ENCODE measurements at regions not wholly inside any gene's neighbourhood (a gene's known extent, or its start where the extent isn't known, plus 50 kb on each side); places are given as distances from the start of the nearest gene placed in this dataset.
A peak's percentile ranks its signal among the peaks of the same experiment; 100 is the strongest.

DNA sequence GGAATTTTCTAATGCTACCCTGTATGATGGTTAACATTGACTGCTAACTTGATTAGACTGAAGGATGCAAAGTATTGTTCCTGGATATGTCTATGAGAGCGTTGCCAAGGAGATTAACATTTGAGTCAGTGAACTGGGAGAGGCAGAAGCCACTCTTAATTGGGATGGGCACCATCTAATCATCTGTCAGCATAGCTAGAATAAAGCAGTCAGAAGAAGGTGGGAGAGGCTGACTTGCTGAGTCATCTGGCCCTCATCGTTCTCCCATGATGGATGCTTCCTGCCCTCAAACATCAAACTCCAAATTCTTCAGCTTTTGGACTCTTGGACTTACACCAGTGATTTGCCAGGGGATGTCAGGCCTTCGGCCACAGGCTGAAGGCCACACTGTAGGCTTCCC lies 878.5 kb downstream of the PCDH7 start:
- no peak for ATAC-seq
- no peak for DNase-seq
- intact Hi-C loops (cut with micrococcal nuclease) = no loop called here

DNA sequence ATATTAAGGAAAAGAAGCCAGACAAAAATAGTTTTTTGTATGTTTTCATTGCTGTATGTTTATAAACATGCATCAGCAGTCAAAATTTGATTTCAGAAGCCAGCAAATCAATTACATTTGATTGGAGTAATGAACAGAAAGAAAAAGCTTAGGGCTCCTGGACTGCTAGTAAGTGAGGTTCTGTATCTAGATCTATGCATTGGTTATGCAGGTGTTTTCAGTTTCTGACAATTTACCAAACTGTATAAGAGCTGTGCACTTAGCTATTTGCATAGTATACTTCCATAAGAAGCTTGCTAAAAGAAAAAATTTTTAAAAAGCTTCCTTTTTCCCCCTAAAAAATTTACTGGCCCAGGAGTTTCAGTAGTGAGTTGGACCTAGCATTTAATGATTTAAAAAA lies 881.6 kb downstream of the PCDH7 start:
- DNase-seq = no peak
- intact Hi-C loops (cut with micrococcal nuclease) = no loop called here
- ATAC-seq = no peak

DNA sequence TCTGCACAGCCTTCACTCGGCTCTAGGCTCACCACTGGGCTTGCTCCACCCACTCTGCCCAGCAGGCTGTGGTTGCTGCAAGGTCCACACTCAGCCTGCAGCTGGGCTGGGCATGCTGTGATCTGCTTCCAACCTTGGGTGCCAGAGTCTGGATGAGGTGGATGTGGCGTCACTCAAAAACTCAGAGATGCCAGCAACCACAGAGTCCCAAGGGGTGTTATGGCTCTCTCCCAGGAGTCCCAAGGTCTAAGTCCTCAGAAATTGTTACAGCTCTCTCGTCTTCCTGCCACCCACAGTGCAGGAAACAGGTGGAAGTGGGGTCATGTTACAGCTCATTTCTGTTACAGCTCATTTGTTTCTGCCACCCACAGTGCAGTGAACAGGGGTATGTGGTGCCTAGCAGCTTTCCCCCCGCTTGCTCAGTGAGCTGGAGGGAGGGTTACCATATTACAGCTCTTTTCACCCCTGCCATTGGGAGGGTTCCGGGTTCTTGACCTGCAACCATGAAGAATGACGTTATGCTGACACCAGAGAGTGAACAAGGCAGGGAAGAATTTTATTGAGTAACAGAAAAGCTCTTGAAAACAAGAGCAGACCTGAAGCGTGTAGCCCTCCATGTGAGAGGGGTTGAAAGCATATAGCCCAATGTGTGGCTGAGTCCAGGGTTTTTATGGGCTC lies 893.9 kb downstream of the PCDH7 start:
- no peak for DNase-seq
- intact Hi-C loops (cut with micrococcal nuclease) = no loop called here
- no peak for ATAC-seq

DNA sequence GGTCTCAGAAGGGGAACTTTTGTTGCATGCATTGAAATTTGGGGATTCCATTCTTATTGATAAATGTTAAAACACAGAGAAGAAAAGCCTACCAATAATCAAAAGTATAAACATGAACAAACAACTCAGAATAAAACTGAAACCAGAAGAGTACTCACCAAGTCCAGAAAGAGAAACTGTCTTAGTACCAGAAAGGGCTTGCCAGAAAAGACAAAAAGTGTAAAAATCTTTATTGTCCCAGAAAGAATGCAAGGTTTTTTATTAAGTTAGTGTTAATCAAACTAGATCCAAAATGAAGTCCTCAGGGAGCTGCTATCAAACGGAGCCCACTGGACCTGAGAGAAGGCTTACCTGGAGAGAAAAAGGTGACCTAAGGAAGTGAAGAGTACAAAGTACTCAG lies 897.5 kb downstream of the PCDH7 start:
- DNase-seq (no peak), ATAC-seq (no peak)
- intact Hi-C loops (cut with micrococcal nuclease) = no loop called here

DNA sequence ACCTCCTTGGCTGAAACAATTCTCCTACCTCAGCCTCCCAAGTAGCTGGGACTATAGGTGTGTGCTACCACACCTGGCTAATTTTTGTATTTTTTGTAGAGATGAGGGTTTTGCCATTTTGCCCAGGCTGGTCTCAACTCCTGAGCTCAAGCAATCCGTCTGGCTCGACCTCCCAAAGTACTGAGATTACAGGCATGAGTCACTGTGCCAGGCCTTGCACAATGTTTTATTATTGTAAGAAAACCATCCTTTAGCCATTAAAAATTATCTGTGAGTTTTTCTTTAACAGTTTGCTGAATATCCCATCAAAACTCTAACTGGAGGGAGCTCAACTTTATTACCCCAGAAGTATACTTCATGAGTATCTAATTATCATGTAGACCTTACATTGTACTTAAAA lies 900.3 kb downstream of the PCDH7 start:
- DNase-seq (no peak), ATAC-seq (no peak)
- intact Hi-C loops (cut with micrococcal nuclease) = no loop called here

DNA sequence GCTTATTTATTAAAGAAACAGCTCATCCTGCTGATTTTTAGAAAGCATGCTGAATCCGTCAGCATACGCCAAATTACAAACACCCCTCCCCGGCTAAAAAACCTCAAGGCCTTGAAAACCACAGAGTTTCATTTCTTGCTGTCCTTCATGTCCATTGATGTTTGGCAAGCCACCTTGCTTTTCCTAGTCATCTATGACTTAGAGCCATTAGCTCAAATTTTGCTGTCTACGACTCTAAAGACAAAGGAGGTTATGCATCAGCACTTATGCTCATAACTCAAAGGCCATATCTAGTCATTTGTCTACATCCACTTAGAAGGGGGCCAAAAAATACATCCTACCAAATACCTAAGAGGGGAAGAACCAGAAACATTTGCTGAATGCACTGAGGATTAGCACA lies 925.1 kb downstream of the PCDH7 start:
- intact Hi-C loops (cut with micrococcal nuclease) = no loop called here
- DNase-seq (no peak), ATAC-seq (no peak)

DNA sequence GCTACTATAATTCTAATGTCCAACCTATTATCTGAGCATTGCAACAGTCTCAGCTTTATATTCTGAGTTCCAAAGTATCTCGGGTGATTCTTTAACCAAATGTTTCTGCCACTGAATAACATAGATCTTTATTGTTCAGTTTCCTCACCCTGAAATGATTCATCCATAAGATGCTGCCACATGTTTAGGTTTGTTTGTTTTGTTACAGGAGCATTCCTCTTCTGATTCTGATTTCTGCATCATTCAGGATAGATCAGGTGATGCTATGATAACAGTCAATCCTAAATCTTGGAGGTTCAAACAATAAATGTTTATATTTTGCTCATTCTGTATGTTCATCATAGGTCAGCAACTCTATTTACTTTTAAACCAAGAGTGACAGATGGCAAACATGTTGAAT lies 927.6 kb downstream of the PCDH7 start:
- intact Hi-C loops (cut with micrococcal nuclease) = no loop called here
- ATAC-seq = no peak
- DNase-seq = no peak

DNA sequence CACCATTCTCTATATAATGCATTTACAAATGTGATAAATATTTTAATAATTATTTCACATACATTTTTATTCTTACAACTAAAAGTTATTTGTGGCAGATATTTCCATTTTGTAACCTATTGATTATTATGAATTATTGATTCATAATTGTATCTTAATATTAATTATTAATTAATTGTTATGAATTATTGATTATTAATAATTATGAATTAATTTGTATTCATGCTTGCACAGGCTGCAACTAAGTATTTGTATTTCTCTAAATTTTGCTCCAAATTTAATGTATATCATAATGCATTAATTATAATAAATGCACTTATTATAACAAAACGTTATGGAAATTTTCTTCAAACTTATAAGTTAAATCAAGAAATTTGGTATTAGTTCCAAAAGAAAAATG lies 929.7 kb downstream of the PCDH7 start:
- intact Hi-C loops (cut with micrococcal nuclease) = no loop called here
- no peak for DNase-seq
- ATAC-seq = no peak

DNA sequence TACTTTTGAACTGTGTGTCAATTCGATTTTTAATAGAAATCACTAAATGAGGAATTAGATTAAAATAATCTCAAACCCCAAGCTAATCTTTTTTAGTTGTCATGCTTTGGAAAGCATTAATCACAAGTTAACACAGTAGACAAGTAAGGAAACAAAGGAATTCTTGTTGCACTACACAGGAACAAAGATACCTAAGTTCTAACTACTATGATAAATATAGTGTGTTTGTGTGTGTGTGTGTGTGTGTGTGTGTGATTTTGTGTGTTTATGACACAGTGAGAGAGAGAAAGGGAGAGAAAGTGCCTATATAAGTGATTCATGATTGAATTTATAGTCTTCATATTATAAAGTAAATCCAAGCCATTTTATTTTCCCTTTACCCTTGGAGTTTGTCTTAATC lies 931.4 kb downstream of the PCDH7 start:
- ATAC-seq = no peak
- DNase-seq = no peak
- intact Hi-C loops (cut with micrococcal nuclease) = no loop called here

DNA sequence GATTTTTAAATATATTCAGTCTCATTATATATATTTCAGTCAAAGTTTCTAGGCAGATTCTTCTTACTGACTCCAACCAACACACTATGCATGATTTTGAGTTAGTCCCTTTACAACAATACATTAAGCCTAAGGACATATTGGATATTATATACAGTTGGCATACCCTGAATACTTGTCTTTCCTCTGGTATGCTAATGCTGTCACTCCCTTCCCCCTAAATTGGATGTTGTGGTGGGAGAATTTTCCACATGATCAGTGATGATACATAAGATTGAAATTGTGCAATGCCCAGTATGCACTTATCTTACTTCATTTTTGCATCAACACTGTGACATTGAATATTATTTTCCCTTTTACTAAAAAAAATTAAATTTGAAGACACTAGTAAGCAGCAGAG lies 935.2 kb downstream of the PCDH7 start:
- ATAC-seq (no peak), DNase-seq (no peak)
- intact Hi-C loops (cut with micrococcal nuclease) = no loop called here

DNA sequence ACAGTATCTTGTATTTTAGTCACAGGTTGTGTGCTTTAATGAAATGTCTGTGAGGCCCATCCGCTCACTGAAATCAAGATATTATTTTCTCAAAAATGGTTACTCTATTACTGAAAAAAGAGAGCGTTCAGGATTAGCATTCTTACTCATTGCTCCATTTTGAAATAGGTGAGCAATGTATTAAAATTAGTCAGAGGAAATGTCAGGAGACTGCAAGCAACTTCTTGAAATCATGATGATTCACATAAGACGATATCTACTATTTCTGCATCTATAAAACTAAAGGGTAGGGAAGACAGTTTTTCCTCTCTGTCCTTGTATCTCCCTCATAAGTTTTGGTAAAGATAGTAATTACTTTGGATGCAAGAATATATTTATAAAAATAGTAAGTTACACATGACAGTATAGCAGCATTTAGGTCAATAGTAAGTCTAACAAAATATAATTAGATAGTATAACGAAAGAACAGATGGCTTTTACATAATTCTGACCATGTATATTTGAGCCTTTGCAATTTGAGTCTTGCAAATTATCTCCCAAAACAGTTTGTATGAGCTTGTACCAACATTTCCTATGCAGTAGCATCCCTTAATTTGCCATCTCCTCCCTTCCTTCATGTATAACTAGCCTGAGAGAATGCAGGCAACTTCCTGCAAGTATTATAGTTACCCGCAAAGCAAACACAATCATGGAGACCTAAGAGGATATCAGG lies 937.8 kb downstream of the PCDH7 start:
- intact Hi-C loops (cut with micrococcal nuclease) = no loop called here
- ATAC-seq (no peak), DNase-seq (no peak)

DNA sequence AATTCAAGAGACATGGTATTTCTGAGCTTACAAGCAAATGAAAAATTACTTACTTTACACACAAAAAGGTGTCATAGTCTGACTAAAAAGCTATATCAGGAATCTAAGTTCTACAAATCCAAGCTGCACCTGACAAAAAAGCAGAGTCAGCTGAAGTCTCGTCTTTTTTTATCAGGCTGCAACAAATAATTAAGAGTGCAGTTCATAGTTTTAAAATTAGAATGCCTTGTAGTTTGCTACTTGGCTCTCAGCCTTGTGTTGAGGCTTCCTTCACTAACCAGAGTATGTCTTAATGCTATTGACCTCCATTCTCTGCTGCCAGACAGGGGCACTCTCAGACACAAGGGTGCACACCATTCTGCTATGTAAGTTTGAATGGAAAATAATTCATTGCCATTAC lies 940.7 kb downstream of the PCDH7 start:
- no peak for DNase-seq
- ATAC-seq = no peak
- intact Hi-C loops (cut with micrococcal nuclease) = no loop called here

DNA sequence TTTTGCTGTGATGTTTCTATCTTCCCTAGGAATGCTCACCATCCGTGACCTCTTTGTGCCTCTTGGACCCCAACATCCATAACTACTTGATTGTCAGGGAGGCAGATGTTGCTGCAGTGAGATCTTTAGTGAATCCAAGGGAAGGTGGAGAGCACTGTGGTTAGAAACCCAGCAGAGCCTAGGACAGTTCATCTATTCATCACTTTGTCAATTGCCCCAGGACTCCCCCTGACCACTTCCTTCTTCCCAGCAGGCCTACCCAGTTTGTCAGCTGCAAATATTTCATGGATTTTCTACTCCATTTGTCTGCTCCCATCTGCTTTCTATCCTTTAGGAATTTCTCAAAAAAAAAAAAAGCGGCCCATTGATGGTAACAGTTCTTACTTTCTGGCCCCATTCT lies 942.8 kb downstream of the PCDH7 start:
- no peak for ATAC-seq
- DNase-seq = no peak
- intact Hi-C loops (cut with micrococcal nuclease) = no loop called here

DNA sequence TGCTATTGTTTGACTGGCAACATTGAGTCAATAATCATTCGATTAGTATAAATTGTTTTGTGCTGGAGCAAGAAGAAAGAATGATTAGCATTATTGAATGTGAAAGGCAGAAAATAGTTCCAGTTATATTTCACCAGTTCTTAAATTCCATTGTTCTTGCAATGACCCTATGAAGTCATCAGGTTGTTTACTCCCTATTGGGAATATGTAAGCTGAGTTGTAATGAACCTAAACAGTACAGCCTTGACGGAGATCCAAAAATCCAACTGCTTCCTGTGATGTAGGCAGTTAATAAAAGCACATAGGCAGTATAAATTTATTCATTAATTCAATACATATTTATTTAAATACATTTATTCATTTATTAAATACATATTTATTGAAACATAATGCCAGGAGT lies 947.5 kb downstream of the PCDH7 start:
- DNase-seq = no peak
- no peak for ATAC-seq
- intact Hi-C loops (cut with micrococcal nuclease) = no loop called here

DNA sequence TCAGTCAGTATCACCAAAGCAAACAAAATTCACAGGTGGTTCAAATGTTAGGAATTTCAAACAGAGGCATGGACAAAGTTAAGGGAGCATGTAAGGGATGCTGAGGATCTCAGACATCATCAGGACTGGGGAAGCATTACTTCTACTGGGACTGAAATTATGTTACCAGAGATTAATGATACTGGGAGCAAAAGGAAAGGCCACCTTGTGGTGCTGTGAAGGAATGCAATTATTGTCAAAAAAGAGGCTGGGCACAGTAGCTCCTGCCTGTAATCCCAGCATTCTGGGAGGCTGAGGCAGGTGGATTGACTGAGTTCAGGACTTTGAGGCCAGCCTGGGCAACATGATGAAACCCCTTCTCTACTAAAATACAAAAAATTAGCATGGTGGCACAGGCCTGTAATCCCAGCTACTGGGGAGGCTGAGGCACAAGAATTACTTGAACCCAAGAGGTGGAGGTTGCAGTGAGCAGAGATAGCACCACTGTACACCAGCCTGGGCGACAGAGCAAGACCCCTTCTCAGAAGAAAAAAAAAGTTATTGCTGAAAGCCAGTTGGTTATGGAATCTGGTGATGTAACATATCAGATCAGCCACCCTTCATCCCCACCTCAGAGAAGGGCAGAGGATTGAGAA lies 954.3 kb downstream of the PCDH7 start:
- peak; percentile 50 for ATAC-seq
- DNase-seq = no peak
- intact Hi-C loops (cut with micrococcal nuclease) = no loop called here

DNA sequence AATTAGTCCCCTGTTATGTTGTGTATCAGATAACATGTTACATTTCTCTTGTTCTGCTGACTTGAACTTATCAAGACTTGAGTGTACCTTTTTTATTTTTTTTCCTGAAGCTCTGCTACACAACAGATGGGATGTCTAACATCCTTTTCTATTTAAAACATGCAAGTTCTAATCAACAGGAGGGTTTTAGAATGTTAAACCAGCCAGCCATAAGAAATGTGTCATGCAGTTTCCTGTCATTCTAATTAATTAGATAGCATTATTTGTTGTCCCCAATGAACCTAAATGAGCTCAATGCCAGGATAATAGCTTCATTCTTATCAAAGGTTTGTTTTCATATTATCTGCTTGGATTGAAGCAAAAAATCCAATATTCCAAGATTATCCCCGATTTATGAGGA lies 958.2 kb downstream of the PCDH7 start:
- no peak for ATAC-seq
- DNase-seq = no peak
- intact Hi-C loops (cut with micrococcal nuclease) = no loop called here

DNA sequence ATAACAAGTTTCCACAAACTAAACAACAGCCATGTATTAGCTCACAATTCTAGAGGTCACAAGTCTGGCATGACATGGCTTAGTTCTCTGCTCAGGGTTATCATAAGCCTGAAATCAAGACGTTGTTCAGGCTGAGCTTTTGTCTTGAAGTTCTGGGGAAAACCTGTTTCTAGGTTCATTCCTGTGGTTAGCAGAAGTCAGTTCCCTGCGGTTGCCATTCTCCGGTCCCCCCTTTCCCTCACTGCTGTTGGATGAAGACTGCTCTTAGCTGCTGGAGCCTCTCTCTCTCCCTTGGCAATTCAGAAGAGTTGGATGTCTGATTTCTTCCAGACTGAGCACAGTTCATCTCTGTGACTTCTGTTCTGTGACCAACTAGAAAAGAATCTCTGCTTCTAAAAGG lies 962.6 kb downstream of the PCDH7 start:
- intact Hi-C loops (cut with micrococcal nuclease) = no loop called here
- no peak for DNase-seq
- ATAC-seq = no peak

DNA sequence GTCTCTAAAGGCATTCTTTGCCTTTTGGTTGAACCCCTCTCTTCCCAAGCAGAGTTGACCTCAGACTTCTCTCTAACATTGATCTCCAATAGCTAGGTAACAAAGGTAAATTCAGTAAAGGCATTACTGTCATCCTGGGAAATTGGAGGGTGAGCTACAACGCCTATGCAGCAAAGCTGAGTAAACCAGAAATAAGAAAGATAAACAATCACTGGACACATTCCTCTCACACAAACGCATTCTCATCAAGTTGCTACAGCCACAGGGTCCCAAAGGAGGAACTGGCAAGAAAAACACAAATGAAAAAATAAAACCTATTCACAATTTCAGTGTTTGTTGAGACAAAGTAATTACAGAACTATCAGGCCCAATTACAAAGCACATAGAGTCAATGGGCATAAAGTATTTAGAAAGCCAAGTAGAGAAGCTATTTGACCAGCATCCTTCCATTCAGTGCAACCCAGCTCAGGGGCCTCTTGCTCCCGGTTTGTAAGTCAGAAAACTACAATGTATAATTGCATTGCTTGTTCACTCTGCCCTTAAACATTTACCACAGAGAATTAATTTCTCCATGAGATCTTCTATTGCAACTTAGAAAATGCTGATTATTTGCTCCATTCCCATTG lies 967.7 kb downstream of the PCDH7 start:
- ATAC-seq (no peak), DNase-seq (no peak)
- intact Hi-C loops (cut with micrococcal nuclease) = no loop called here

DNA sequence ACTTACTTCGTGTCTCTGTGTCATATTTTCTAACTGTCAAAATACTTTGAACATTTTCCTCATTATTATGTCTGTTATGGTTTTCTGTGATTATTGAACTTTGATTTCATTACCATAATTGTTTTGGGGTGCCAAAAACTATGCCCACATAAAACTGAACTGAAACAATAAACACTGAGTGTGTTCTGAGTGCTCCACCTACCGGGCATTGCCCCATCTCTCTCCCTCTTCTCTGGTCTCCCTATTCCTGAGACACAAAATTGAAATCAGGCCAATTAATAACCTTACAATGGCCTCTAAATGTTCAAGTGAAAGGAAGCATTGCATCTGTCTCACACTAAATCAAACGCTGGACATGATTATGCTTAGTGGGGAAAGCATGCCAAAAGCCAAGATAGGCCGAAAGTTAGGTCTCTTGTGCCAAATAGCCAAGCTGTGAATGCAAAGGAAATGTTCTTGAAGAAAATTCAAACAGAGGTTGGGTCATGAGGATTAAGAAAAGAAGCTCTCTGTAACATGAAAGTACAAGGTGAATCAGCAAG lies 972.3 kb downstream of the PCDH7 start:
- no peak for ATAC-seq
- no peak for DNase-seq
- intact Hi-C loops (cut with micrococcal nuclease) = no loop called here

DNA sequence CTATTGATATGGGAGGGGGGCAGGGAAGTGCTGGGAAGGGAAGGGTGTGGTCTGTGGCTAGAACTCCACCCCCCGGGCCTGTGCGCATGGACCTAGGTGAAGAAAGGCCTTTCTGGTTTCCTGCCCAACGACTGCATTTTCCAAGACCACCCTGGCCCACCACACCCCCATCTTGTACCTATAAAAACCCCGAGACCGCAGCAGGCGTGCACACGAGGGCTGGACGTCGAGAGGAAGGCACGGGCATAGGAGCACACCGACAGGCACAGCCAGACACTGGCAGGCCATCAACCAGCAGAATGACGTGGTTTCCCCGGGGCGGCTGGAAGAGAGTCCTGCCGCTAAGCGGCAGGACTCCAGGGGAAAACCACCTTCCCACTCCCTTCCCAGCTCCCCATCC lies 981.1 kb downstream of the PCDH7 start:
- DNase-seq = no peak
- ATAC-seq = no peak
- intact Hi-C loops (cut with micrococcal nuclease) = no loop called here

Measured in left ventricle myocardium superior (tissue), 1 donor.